ENCODE measurements at regions not wholly inside any gene's neighbourhood (a gene's known extent, or its start where the extent isn't known, plus 50 kb on each side); places are given as distances from the start of the nearest gene placed in this dataset.

DNA sequence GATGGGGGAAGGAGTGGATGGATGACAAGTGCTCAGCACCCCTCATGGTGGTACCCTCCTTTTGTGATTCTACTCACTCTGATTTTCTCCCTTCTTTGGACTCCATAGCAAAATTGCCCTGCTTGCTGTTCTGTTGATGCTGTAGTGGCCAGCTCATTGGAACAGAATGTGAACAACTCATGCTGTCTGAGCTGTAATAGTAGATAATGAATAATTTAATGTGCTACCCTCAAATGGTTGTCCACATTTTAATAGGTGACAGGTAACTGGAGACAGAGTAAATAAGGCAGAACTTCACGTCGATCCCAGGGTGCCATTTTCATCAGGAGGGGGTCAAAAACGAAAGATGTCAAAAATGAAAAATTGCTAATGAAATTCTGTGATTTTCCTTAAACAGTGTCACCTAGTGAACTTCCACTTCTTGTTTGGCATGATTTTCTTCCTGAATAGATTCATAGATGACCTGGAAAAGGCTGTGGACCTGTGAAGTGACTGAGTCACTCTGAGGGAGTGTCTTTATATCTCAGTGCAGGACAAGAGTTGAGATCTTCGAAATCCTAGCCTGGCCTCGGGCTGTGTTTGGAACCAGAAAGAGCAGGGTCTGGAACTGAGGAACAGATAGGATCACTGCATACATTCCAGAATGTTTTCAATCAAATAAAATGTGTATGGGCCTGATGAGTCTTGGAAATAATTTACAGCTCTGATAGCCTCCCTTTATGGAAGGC lies 270.2 kb downstream of the PSAT1 start:
- DNase-seq, result no peak

DNA sequence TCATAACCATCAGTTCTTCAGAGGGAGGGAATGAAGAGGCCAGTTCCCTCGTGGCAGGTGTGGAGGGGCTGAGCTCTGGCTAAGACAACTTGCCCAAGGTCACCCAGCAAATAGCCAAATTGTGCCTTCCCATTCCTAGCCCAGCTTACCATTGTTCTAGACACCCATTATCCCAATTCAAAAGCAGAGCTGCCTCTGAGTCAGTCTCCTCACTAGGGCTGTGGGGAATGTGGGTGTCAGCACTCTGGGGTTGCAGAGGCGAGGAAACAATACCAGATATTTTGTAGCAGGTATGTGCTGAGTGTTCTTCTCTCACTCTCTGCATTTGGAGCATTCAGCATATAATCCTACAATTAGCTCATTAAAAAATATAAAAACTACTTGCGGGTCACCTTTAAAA lies 270.8 kb downstream of the PSAT1 start:
- no peak for DNase-seq

GRCh38 chr9:78568774-78569173 lies 271.8 kb downstream of the PSAT1 start:
- DNase-seq, result no peak

DNA sequence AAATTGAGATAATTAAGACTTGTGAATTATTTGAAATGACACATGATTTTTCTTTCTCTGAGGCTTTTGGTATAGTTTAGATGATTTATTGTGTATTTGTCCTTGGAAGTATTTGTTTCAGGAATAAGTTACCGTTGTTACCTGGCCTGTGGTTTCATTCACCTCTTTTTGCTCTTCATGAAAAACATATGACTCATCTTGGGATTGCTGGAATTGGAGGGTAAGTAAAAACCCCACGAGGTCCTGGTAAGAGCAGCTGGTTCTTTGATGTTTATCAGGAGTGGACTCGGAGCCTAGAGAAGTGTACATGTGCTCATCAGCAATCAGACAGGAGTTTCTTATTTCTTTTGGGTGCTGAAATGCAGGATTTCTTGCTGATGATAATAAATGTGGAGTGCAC lies 275.3 kb downstream of the PSAT1 start:
- DNase-seq, result no peak

GRCh38 chr9:78573205-78573604 lies 276.3 kb downstream of the PSAT1 start:
- no peak for DNase-seq

DNA sequence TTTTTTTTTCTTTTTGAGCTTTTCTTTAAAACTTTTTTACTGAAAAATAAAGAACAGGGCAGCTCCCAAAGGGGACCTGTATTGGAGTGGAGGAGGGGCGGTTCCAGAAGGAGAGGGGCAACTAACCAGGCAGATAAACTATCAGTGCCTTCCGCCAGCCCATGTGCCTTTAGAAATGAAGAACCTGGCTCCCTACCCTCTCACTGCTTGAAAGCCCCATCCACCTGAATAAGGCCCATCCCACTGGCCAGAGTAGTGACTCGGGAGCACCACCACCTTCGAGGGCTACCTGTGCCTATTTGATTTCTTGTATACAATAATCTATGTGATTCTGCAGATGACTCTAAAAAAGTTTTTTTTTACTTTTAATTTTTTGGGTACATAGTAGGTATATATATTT lies 276.7 kb downstream of the PSAT1 start:
- DNase-seq, result no peak

DNA sequence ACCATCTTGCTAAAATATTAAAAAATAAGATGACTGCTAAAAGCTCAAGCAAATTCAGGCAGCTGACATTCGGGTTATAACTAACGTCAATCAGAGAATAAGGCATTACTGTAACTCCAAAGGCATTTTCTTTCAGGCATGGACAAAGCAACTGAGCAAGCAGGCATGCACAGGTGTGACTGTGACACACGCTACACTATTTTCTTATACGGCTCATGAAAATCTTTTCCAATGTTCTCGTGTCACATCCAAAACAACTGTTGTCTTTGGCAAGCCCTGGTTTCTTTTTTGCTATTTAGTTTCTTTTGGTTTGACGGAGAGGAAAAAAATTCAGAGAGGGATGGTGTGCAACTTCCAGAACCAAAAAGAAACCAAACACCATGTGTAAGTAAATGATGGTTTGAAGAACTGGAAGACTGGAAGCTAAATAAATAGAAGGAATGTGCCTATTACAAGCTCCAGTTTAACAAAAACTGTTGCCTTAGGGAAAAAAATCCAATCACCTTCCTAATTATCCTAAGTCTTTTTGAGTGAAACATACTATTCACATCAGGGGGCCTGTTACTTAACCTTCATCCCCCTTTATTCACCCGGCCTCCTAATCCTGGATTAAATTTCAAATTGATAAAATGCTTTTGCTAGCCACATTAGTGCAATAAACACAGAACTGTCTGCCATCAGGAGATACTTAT lies 277.6 kb downstream of the PSAT1 start:
- no peak for DNase-seq

DNA sequence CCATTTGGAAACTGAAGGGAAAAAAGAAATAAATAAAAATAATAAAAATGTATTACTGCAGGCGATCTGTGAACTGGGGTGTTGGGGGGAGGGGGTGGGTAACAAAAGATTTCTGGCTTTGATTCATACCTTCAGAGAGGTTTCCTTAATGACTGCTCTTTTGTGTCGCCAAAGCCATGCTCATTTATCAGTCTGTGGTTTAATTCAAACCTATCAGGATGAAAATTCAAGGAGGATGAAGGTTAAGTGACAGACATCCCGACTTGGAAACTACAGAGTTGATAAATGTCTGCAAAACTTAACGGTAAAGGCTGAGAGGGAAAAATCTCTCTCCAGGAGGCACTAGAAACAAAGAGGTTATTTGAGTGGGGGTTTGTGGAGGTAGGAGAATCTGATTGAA lies 278.2 kb downstream of the PSAT1 start:
- DNase-seq, result no peak

- DNase-seq, result no peak
These were observed 278.8 kb downstream of the PSAT1 start for GRCh38 chr9:78575771-78576170.

- no peak for DNase-seq
These were observed 280.4 kb downstream of the PSAT1 start for GRCh38 chr9:78577156-78577906.

- DNase-seq, result no peak
These were observed 281.1 kb downstream of the PSAT1 start for GRCh38 chr9:78578072-78578471.

- DNase-seq, result no peak
These were observed 285.9 kb downstream of the PSAT1 start for GRCh38 chr9:78582821-78583220.

GRCh38 chr9:78584589-78584988 lies 287.7 kb downstream of the PSAT1 start:
- DNase-seq, result no peak

DNA sequence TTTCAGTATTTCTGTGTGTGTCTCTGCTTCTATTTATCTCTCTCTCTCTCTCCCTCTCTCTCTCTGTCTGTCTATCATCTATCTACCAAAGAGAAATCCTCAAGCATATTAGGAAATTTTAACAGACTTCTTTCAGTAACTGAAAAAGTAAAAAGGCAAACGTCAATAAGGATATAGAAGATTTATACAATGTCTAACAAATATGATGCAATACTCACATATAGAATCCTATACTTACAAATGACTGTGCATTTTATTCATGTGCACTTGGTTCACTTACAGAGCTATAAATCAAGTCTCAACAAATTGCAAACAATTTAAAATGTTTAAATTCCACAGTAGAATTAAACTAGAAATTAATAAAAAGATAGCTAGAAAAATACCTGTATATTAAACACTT lies 289.0 kb downstream of the PSAT1 start:
- DNase-seq, result no peak

GRCh38 chr9:78590068-78590467 lies 293.1 kb downstream of the PSAT1 start:
- no peak for DNase-seq

DNA sequence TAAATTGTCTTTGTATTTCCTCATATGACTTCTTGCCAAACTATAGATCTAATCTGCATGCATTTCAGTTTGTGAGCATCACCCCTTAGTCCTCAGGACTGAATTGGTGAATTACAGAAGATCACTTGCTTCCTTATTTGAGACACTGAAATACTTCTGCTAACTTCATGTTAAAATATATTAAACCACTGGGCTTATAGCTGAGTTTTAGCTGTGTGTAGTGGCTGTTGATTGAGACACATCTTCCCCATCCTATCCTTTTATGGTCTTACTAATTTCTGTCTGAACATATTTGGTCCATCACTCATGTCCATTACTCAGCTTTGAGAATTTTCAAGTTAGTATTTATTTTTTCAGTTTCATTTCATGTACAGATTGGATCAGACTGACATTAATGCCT lies 295.9 kb downstream of the PSAT1 start:
- no peak for DNase-seq

DNA sequence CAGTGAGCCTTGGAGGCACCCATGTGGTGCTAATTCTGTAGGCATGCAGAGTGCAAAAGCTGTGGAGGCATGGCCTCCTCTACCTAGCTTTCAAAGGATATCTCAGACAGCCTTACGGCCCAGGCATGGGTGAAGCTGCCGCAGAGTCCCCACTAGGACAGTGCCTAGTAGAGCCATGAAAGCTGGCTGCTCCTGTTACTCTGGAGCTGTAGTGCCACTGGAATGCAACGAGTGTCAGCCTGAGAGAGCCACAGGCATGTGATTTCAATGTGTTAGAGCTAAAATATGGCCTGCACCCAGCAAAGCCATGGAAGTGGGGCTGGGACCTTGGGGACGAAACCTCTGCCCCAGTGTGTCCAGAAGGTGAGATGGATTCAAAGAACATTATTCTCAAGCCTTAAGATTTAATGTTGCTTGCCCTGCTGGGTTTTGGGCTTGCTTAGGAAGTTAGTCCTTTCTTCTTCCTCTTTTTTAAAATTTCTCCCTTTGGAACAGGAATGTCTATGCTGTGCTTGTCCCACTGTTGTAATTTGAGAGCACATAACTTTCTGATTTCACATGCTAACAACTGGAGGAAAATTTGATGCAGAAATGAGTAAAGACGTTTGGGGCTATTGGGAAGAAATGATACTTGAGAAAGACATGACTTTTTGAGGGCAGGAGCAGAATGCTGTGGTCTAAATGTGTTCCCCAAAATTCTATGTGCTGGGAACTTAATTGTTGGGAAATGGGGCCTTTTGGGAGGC lies 298.4 kb downstream of the PSAT1 start:
- DNase-seq, result no peak

DNA sequence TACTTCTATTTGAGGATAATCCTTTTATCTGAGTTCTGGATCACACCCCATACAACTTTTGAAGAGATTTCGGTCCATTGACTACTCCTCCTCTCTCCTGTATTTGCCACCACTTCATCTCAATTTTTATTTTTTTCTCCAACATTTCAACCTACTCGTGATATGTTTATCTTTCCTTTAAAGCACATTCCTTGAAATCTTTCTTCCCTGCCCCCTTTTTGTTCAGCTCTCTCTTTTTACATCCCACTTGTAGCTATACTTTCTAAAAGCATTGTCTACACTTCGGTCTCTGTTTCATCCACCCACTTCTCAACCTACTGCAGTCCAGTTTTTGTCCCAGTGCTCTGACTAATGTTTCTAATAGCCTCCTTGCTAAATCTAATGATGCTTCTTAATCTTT lies 299.4 kb downstream of the PSAT1 start:
- DNase-seq, result no peak

- no peak for DNase-seq
These were observed 301.2 kb downstream of the PSAT1 start for GRCh38 chr9:78598120-78598519.

DNA sequence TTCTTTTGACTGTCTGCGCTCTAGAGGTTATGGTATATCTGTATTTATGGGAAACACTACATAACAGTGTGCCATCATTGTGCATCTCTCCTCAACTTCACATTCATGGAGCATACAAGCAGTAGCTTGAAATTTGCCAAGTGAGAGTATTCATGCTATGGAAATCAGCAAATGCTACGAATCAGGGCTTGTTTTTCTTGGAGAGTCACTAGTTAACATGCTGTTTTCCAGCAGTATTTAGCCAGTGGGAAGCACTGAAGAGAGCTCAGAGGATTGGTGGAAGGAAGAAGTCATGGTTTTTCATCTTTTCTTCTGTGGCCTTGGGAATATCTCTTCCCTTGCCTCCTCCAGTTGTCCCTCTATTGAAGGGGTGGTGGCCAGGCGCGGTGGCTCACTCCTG lies 303.0 kb downstream of the PSAT1 start:
- DNase-seq, result no peak

DNA sequence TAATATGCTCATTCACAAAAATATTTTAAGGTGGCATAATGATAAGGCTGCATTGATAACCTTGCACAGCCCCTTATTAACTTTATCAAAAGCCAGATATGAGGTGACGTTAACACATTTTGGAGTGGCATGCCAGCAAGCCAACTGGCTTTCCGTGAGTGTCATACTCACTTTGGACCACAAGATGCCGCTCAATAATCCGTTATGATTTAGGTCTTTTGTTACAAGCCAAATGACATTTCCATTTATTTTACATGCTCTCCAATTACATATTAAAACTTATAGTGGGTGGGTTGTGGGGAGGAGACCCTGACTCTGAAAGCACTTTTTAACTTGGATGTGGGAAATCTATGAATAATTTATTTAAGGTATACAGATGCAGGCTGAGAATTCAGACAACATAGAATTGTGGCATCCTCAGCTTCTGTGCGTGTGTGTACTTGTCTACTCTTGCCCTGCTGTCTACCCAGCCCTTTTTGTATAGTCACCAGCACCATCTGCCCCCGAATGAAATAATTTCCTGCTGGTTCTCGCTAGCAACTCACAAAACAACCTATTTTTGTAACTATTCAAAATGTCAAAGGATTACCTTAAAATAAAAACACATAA lies 305.1 kb downstream of the PSAT1 start:
- DNase-seq, result no peak

- no peak for DNase-seq
These were observed 308.4 kb downstream of the PSAT1 start for GRCh38 chr9:78605041-78606000.
